ENCODE measurements at regions not wholly inside any gene's neighbourhood (a gene's known extent, or its start where the extent isn't known, plus 50 kb on each side); places are given as distances from the start of the nearest gene placed in this dataset.

- H3K36me3 ChIP-seq (ENCODE audit: insufficient read depth, low read length), result no peaks in the 10 kb centered on the region
- intact Hi-C loops (cut with micrococcal nuclease), result no loop called here
- no peak overlapping the region for H3K4me3 ChIP-seq (ENCODE audit: low read length in 2 of 2)
- no peak overlapping the region for H3K27ac ChIP-seq (ENCODE audit: low read depth, low read length)
- Mint-ChIP-seq H3K27me3 (no peaks in the 10 kb centered on the region), H3K36me3 (no peaks in the 10 kb centered on the region), H3K4me3 (no peak overlapping the region), H3K9me3 (peaks cover 0 to 6% (median 3%) of the 10 kb centered on the region in 8 donors), H3K4me1 (no peaks in the 10 kb centered on the region), H3K27ac (no peak overlapping the region)
- no peaks in the 10 kb centered on the region for H3K4me1 ChIP-seq (ENCODE audit: insufficient read depth, low read length)
- DNase-seq, result no peak
- POLR2A ChIA-PET (ENCODE audit: partially characterized antibody), result no interaction called here
- CTCF ChIA-PET (ENCODE audit: partially characterized antibody), result no interaction called here
- no peaks in the 10 kb centered on the region for H3K27me3 ChIP-seq (ENCODE audit: insufficient read depth, low read length)
- no peaks in the 10 kb centered on the region for H3K9me3 ChIP-seq (ENCODE audit: control insufficient read depth in 1 of 2, low read length in 2 of 2)
These were observed 286.3 kb upstream of the DACH1 start for GRCh38 chr13:72153272-72153671.

- H3K4me3 ChIP-seq (ENCODE audit: low read length in 2 of 2), result no peak overlapping the region
- no peak for DNase-seq
- Mint-ChIP-seq H3K36me3 (no peaks in the 10 kb centered on the region), H3K4me1 (no peaks in the 10 kb centered on the region), H3K9me3 (peaks cover 0 to 6% (median 3%) of the 10 kb centered on the region in 8 donors), H3K27me3 (no peaks in the 10 kb centered on the region), H3K4me3 (no peak overlapping the region), H3K27ac (no peak overlapping the region)
- no peaks in the 10 kb centered on the region for H3K9me3 ChIP-seq (ENCODE audit: control insufficient read depth in 1 of 2, low read length in 2 of 2)
- no peaks in the 10 kb centered on the region for H3K4me1 ChIP-seq (ENCODE audit: insufficient read depth, low read length)
- intact Hi-C loops (cut with micrococcal nuclease), result no loop called here
- no peaks in the 10 kb centered on the region for H3K36me3 ChIP-seq (ENCODE audit: insufficient read depth, low read length)
- CTCF ChIA-PET (ENCODE audit: partially characterized antibody), result no interaction called here
- POLR2A ChIA-PET (ENCODE audit: partially characterized antibody), result no interaction called here
- no peaks in the 10 kb centered on the region for H3K27me3 ChIP-seq (ENCODE audit: insufficient read depth, low read length)
- H3K27ac ChIP-seq (ENCODE audit: low read depth, low read length), result no peak overlapping the region
These were observed 284.2 kb upstream of the DACH1 start for GRCh38 chr13:72151241-72151640.

DNA sequence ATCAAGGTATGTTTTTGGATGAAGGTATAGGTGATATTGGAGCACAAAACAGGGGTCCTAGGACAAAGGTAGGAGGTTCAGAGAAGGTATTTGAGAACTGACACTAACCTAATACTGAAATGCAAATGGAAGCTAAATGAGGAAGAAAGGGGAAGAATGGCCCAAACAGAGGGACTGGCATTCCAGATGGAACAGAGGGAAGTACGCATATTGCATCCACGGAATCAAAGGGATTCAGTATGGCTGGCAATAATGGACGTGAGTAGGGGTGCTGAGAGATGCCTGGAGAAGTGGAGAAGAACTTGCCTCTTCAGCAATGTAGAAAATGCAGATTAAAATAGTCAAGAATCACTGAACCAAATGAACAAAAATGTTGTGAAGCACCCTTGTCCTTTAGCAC is 283.5 kb upstream of the DACH1 start:
- Histone ChIP-seq H3K36me3 (ENCODE audit: insufficient read depth, low read length) (no peaks in the 10 kb centered on the region), H3K27me3 (ENCODE audit: insufficient read depth, low read length) (no peaks in the 10 kb centered on the region), H3K4me3 (ENCODE audit: low read length in 2 of 2) (no peak overlapping the region), H3K4me1 (ENCODE audit: insufficient read depth, low read length) (no peaks in the 10 kb centered on the region), H3K27ac (ENCODE audit: low read depth, low read length) (no peak overlapping the region), H3K9me3 (ENCODE audit: control insufficient read depth in 1 of 2, low read length in 2 of 2) (no peaks in the 10 kb centered on the region)
- POLR2A ChIA-PET (ENCODE audit: partially characterized antibody), result no interaction called here
- H3K36me3 Mint-ChIP-seq, result no peaks in the 10 kb centered on the region
- no peak for DNase-seq
- H3K27ac Mint-ChIP-seq, result no peak overlapping the region
- H3K27me3 Mint-ChIP-seq, result no peaks in the 10 kb centered on the region
- CTCF ChIA-PET (ENCODE audit: partially characterized antibody), result no interaction called here
- peaks cover 0 to 6% (median 1%) of the 10 kb centered on the region in 8 donors for H3K9me3 Mint-ChIP-seq
- no peak overlapping the region for H3K4me3 Mint-ChIP-seq
- intact Hi-C loops (cut with micrococcal nuclease), result no loop called here
- no peaks in the 10 kb centered on the region for H3K4me1 Mint-ChIP-seq

- ChIA-PET POLR2A (ENCODE audit: partially characterized antibody) (no interaction called here), CTCF (ENCODE audit: partially characterized antibody) (no interaction called here)
- no peaks in the 10 kb centered on the region for H3K36me3 ChIP-seq (ENCODE audit: insufficient read depth, low read length)
- no peaks in the 10 kb centered on the region for H3K4me1 ChIP-seq (ENCODE audit: insufficient read depth, low read length)
- Mint-ChIP-seq H3K36me3 (no peaks in the 10 kb centered on the region), H3K4me3 (no peak overlapping the region), H3K27me3 (no peaks in the 10 kb centered on the region), H3K9me3 (peaks cover 0 to 8% (median under 1%) of the 10 kb centered on the region in 8 donors), H3K27ac (no peak overlapping the region), H3K4me1 (no peaks in the 10 kb centered on the region)
- no peaks in the 10 kb centered on the region for H3K9me3 ChIP-seq (ENCODE audit: control insufficient read depth in 1 of 2, low read length in 2 of 2)
- H3K27me3 ChIP-seq (ENCODE audit: insufficient read depth, low read length), result no peaks in the 10 kb centered on the region
- intact Hi-C loops (cut with micrococcal nuclease), result no loop called here
- no peak for DNase-seq
- no peak overlapping the region for H3K27ac ChIP-seq (ENCODE audit: low read depth, low read length)
- H3K4me3 ChIP-seq (ENCODE audit: low read length in 2 of 2), result no peak overlapping the region
These were observed 282.7 kb upstream of the DACH1 start for GRCh38 chr13:72149701-72150100.

DNA sequence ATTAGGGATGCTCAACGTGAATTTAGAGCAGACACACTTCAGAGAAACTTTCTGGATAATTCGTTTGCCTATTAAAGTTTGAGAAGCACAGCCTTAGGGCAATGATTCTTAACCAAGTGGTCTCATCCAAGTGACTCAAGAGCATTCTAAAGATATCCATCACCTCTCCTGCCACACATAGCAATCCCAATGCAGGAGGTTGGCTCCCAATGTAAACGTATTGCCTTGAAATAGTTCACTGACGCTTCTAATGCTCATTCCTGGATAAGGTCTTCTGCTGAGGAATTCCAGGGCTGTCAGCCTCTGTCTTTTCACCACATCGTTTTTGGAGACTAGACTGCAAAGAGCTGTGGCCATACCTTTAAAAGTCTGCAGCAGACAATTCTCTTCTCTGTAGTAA is 279.8 kb upstream of the DACH1 start:
- Mint-ChIP-seq H3K27ac (no peak overlapping the region), H3K4me3 (no peak overlapping the region), H3K9me3 (peaks cover 0 to 8% (median 0%) of the 10 kb centered on the region in 8 donors), H3K36me3 (no peaks in the 10 kb centered on the region), H3K4me1 (no peaks in the 10 kb centered on the region), H3K27me3 (no peaks in the 10 kb centered on the region)
- Histone ChIP-seq H3K27me3 (ENCODE audit: insufficient read depth, low read length) (no peaks in the 10 kb centered on the region), H3K9me3 (ENCODE audit: control insufficient read depth in 1 of 2, low read length in 2 of 2) (no peaks in the 10 kb centered on the region), H3K4me3 (ENCODE audit: low read length in 2 of 2) (no peak overlapping the region), H3K4me1 (ENCODE audit: insufficient read depth, low read length) (no peaks in the 10 kb centered on the region), H3K36me3 (ENCODE audit: insufficient read depth, low read length) (no peaks in the 10 kb centered on the region), H3K27ac (ENCODE audit: low read depth, low read length) (no peak overlapping the region)
- ChIA-PET CTCF (ENCODE audit: partially characterized antibody) (no interaction called here), POLR2A (ENCODE audit: partially characterized antibody) (no interaction called here)
- intact Hi-C loops (cut with micrococcal nuclease), result no loop called here
- DNase-seq, result no peak

DNA sequence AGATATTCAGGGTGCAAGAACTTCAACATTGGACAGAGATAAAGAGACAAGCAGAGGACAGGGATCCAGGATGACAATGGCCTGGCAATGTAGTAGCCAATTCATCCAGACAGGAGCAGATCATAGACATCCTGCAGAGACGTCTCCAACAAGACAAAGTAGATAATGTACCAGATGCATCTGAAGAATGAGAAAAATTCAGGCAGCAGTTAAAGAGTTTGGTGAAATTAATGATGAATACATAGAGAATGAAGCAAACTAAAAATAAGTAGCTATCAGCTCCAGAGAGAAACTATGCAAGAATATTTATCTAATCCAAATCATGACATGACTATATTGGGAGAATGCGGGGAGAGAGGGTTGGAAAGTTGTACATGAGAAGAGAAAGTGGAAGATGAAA is 278.4 kb upstream of the DACH1 start:
- Mint-ChIP-seq H3K36me3 (no peaks in the 10 kb centered on the region), H3K4me3 (no peak overlapping the region), H3K27ac (no peak overlapping the region), H3K27me3 (no peaks in the 10 kb centered on the region), H3K9me3 (peaks cover 0 to 5% (median 0%) of the 10 kb centered on the region in 8 donors), H3K4me1 (no peaks in the 10 kb centered on the region)
- Histone ChIP-seq H3K9me3 (ENCODE audit: control insufficient read depth in 1 of 2, low read length in 2 of 2) (no peaks in the 10 kb centered on the region), H3K27me3 (ENCODE audit: insufficient read depth, low read length) (no peaks in the 10 kb centered on the region), H3K27ac (ENCODE audit: low read depth, low read length) (no peak overlapping the region), H3K4me1 (ENCODE audit: insufficient read depth, low read length) (no peaks in the 10 kb centered on the region), H3K36me3 (ENCODE audit: insufficient read depth, low read length) (no peaks in the 10 kb centered on the region), H3K4me3 (ENCODE audit: low read length in 2 of 2) (no peak overlapping the region)
- no peak for DNase-seq
- ChIA-PET CTCF (ENCODE audit: partially characterized antibody) (no interaction called here), POLR2A (ENCODE audit: partially characterized antibody) (no interaction called here)
- intact Hi-C loops (cut with micrococcal nuclease), result no loop called here

DNA sequence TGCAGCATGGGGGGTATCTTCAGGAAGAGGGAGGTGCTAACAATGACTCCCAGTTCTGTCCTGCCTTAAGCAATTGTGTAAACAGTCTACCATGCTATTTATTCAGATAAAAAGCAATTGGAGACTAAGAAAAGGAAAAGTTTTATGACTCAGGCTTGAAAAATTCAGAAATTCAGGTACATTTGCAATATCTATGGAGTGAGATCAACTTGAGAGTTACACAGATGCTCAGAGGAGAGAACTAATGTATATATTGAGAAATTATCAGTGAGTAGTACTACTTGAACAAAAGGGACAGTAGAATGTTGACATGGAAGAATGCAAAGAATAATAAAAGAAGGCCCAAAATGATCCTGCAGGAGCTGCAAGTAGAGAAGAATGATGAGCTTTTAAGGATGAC is 277.6 kb upstream of the DACH1 start:
- Histone ChIP-seq H3K27me3 (ENCODE audit: insufficient read depth, low read length) (no peaks in the 10 kb centered on the region), H3K4me3 (ENCODE audit: low read length in 2 of 2) (no peak overlapping the region), H3K9me3 (ENCODE audit: control insufficient read depth in 1 of 2, low read length in 2 of 2) (no peaks in the 10 kb centered on the region), H3K4me1 (ENCODE audit: insufficient read depth, low read length) (no peaks in the 10 kb centered on the region), H3K27ac (ENCODE audit: low read depth, low read length) (no peak overlapping the region), H3K36me3 (ENCODE audit: insufficient read depth, low read length) (no peaks in the 10 kb centered on the region)
- Mint-ChIP-seq H3K27me3 (no peaks in the 10 kb centered on the region), H3K27ac (no peak overlapping the region), H3K4me1 (no peaks in the 10 kb centered on the region), H3K9me3 (peaks cover 0 to 5% (median 0%) of the 10 kb centered on the region in 8 donors), H3K4me3 (no peak overlapping the region), H3K36me3 (no peaks in the 10 kb centered on the region)
- intact Hi-C loops (cut with micrococcal nuclease), result no loop called here
- no peak for DNase-seq
- ChIA-PET POLR2A (ENCODE audit: partially characterized antibody) (no interaction called here), CTCF (ENCODE audit: partially characterized antibody) (no interaction called here)

GRCh38 chr13:72141855-72142519 is 275.0 kb upstream of the DACH1 start:
- H3K27me3 Mint-ChIP-seq, result no peaks in the 10 kb centered on the region
- no peak overlapping the region for H3K27ac ChIP-seq (ENCODE audit: low read depth, low read length)
- CTCF ChIA-PET (ENCODE audit: partially characterized antibody), result no interaction called here
- no peak overlapping the region for H3K4me3 Mint-ChIP-seq
- no peaks in the 10 kb centered on the region for H3K27me3 ChIP-seq (ENCODE audit: insufficient read depth, low read length)
- no peaks in the 10 kb centered on the region for H3K36me3 Mint-ChIP-seq
- H3K4me1 ChIP-seq (ENCODE audit: insufficient read depth, low read length), result no peaks in the 10 kb centered on the region
- H3K4me1 Mint-ChIP-seq, result no peaks in the 10 kb centered on the region
- H3K9me3 ChIP-seq (ENCODE audit: control insufficient read depth in 1 of 2, low read length in 2 of 2), result no peaks in the 10 kb centered on the region
- no peak for DNase-seq
- intact Hi-C loops (cut with micrococcal nuclease), result no loop called here
- no peak overlapping the region for H3K4me3 ChIP-seq (ENCODE audit: low read length in 2 of 2)
- POLR2A ChIA-PET (ENCODE audit: partially characterized antibody), result no interaction called here
- H3K27ac Mint-ChIP-seq, result no peak overlapping the region
- H3K36me3 ChIP-seq (ENCODE audit: insufficient read depth, low read length), result no peaks in the 10 kb centered on the region
- H3K9me3 Mint-ChIP-seq, result peaks cover 0 to 4% (median 0%) of the 10 kb centered on the region in 8 donors

Data from CD4-positive, alpha-beta memory T cell (primary cell).